Mammary epithelial cell (primary cell): ENCODE measurements at regions not wholly inside any gene's neighbourhood (a gene's known extent, or its start where the extent isn't known, plus 50 kb on each side); places are given as distances from the start of the nearest gene placed in this dataset.

ENCODE experiments used
- CTCF ChIP-seq, 2 donors: IDR thresholded peaks in 1 of 2; conservative IDR thresholded peaks in 1 of 2; 2 replicates each; pipeline ENCODE4 v1.5.1; 2011 to 2012; ENCODE audit warnings: inconsistent platforms in 2 of 2, low read length in 2 of 2, mild to moderate bottlenecking in 2 of 2, control low read depth in 1 of 2, low read depth in 1 of 2; ENCODE audit not compliant: insufficient read depth in 1 of 2; ENCODE audit errors: extremely low read depth in 1 of 2
- EZH2 ChIP-seq: IDR thresholded peaks from 2 replicates; pipeline ENCODE4 v1.6.1; 2012; ENCODE audit warnings: low read length, inconsistent platforms, borderline replicate concordance

GRCh38 chr2:175371378-175371777, 189.9 kb upstream of the ATP5MC3 start:
- TF ChIP-seq CTCF (conservative IDR thresholded peaks at IDR 0.05 in 1 of 2, IDR thresholded peaks at IDR 0.05 in 1 of 2; ENCODE audit: extremely low read depth in 1 of 2, insufficient read depth in 1 of 2, low read depth in 1 of 2, low read length in 2 of 2) (no peak), EZH2 (no peak)
